ENCODE measurements at regions not wholly inside any gene's neighbourhood (a gene's known extent, or its start where the extent isn't known, plus 50 kb on each side); places are given as distances from the start of the nearest gene placed in this dataset.
A peak's percentile ranks its signal among the peaks of the same experiment; 100 is the strongest.

- no peak overlapping the region for H3K27ac ChIP-seq (ENCODE audit: insufficient read depth, low read length)
- no peak overlapping the region for H2AFZ ChIP-seq (ENCODE audit: low read length)
- DNase-seq (ENCODE audit: low read depth in 2 of 2): no peak
- TF ChIP-seq CTCF (conservative IDR thresholded peaks at IDR 0.05 in 1 of 2, IDR thresholded peaks at IDR 0.05 in 1 of 2; ENCODE audit: low read depth in 1 of 2, low read length in 2 of 2): no peak
- no peak overlapping the region for H3K9ac ChIP-seq (ENCODE audit: insufficient read depth, low read length)
- no peaks in the 10 kb centered on the region for H3K9me3 ChIP-seq (ENCODE audit: control insufficient read depth, insufficient read depth, low read depth, low read length)
- H3K79me2 ChIP-seq (ENCODE audit: control insufficient read depth, insufficient read depth, low read length): no peaks in the 10 kb centered on the region
- H3K4me2 ChIP-seq (ENCODE audit: extremely low read depth, insufficient read depth, low read length): no peak overlapping the region
- H3K27me3 ChIP-seq (ENCODE audit: control insufficient read depth, insufficient read depth, low read length): no peaks in the 10 kb centered on the region
- no peaks in the 10 kb centered on the region for H3K4me1 ChIP-seq (ENCODE audit: control insufficient read depth, extremely low read depth, insufficient read depth, low read length)
- H3K36me3 ChIP-seq (ENCODE audit: control insufficient read depth, insufficient read depth, low read length): no peaks in the 10 kb centered on the region
- no peak overlapping the region for H3K4me3 ChIP-seq (replicated peaks in 1 of 4; ENCODE audit: control extremely low read depth in 1 of 4, insufficient read depth in 1 of 4, low read depth in 3 of 4, low read length in 4 of 4)
- no peaks in the 10 kb centered on the region for H4K20me1 ChIP-seq (ENCODE audit: control insufficient read depth, extremely low read depth, insufficient read depth, low read length)
These were observed 87.2 kb upstream of the KCNK12 start for GRCh38 chr2:47657886-47658489.

GRCh38 chr2:47656715-47657600 lies 86.2 kb upstream of the KCNK12 start:
- Histone ChIP-seq H3K79me2 (ENCODE audit: control insufficient read depth, insufficient read depth, low read length) (no peaks in the 10 kb centered on the region), H3K4me1 (ENCODE audit: control insufficient read depth, extremely low read depth, insufficient read depth, low read length) (no peaks in the 10 kb centered on the region), H3K4me3 (replicated peaks in 1 of 4; ENCODE audit: control extremely low read depth in 1 of 4, insufficient read depth in 1 of 4, low read depth in 3 of 4, low read length in 4 of 4) (no peak overlapping the region), H2AFZ (ENCODE audit: low read length) (no peak overlapping the region), H3K9me3 (ENCODE audit: control insufficient read depth, insufficient read depth, low read depth, low read length) (no peaks in the 10 kb centered on the region), H3K4me2 (ENCODE audit: extremely low read depth, insufficient read depth, low read length) (no peak overlapping the region), H3K27ac (ENCODE audit: insufficient read depth, low read length) (no peak overlapping the region), H4K20me1 (ENCODE audit: control insufficient read depth, extremely low read depth, insufficient read depth, low read length) (no peaks in the 10 kb centered on the region), H3K27me3 (ENCODE audit: control insufficient read depth, insufficient read depth, low read length) (no peaks in the 10 kb centered on the region), H3K9ac (ENCODE audit: insufficient read depth, low read length) (no peak overlapping the region), H3K36me3 (ENCODE audit: control insufficient read depth, insufficient read depth, low read length) (no peaks in the 10 kb centered on the region)
- TF ChIP-seq EZH2 (IDR thresholded peaks at IDR 0.05; ENCODE audit: low read length, missing control alignments) (no peak), CTCF (conservative IDR thresholded peaks at IDR 0.05 in 1 of 2, IDR thresholded peaks at IDR 0.05 in 1 of 2; ENCODE audit: low read depth in 1 of 2, low read length in 2 of 2) (no peak)
- DNase-seq (ENCODE audit: low read depth in 2 of 2): peak in 1 of 2 donors; percentile 62

- DNase-seq (ENCODE audit: low read depth in 2 of 2): no peak
- Histone ChIP-seq H3K36me3 (ENCODE audit: control insufficient read depth, insufficient read depth, low read length) (no peaks in the 10 kb centered on the region), H4K20me1 (ENCODE audit: control insufficient read depth, extremely low read depth, insufficient read depth, low read length) (no peaks in the 10 kb centered on the region), H3K79me2 (ENCODE audit: control insufficient read depth, insufficient read depth, low read length) (no peaks in the 10 kb centered on the region), H3K4me2 (ENCODE audit: extremely low read depth, insufficient read depth, low read length) (no peak overlapping the region), H3K27ac (ENCODE audit: insufficient read depth, low read length) (no peak overlapping the region), H3K4me3 (replicated peaks in 1 of 4; ENCODE audit: control extremely low read depth in 1 of 4, insufficient read depth in 1 of 4, low read depth in 3 of 4, low read length in 4 of 4) (no peak overlapping the region), H3K9ac (ENCODE audit: insufficient read depth, low read length) (no peak overlapping the region), H3K27me3 (ENCODE audit: control insufficient read depth, insufficient read depth, low read length) (peaks cover 3% of the 10 kb centered on the region), H3K9me3 (ENCODE audit: control insufficient read depth, insufficient read depth, low read depth, low read length) (no peaks in the 10 kb centered on the region), H3K4me1 (ENCODE audit: control insufficient read depth, extremely low read depth, insufficient read depth, low read length) (no peaks in the 10 kb centered on the region), H2AFZ (ENCODE audit: low read length) (no peak overlapping the region)
- TF ChIP-seq CTCF (conservative IDR thresholded peaks at IDR 0.05 in 1 of 2, IDR thresholded peaks at IDR 0.05 in 1 of 2; ENCODE audit: low read depth in 1 of 2, low read length in 2 of 2) (no peak), EZH2 (IDR thresholded peaks at IDR 0.05; ENCODE audit: low read length, missing control alignments) (no peak)
These were observed 84.7 kb upstream of the KCNK12 start for GRCh38 chr2:47655563-47655880.

Data from fibroblast of lung (primary cell).